OCI-LY1 (cell line): ENCODE measurements at regions not wholly inside any gene's neighbourhood (a gene's known extent, or its start where the extent isn't known, plus 50 kb on each side); places are given as distances from the start of the nearest gene placed in this dataset.

Experiments
- CTCF ChIP-seq: fragments of 200-600 bp; sonication (generic), shearing (Covaris generic); IDR thresholded peaks from 2 replicates; pipeline ENCODE4 v1.5.1; 2017; ENCODE audit warnings: mild to moderate bottlenecking, antibody characterized with exemption, low read length, moderate library complexity, mixed read lengths
- EZH2 ChIP-seq: fragments of 200-600 bp; sonication (generic), shearing (Covaris generic); IDR thresholded peaks from 2 replicates; pipeline ENCODE4 v1.8.0; 2017; ENCODE audit warnings: borderline replicate concordance, mixed run types, mild to moderate bottlenecking, antibody characterized with exemption, low read length, moderate library complexity, mixed read lengths

- no peak for TF ChIP-seq CTCF
- no peak for TF ChIP-seq EZH2
These were observed 446.8 kb upstream of the CXADR start for GRCh38 chr21:17066006-17066405.
